GM10266 (cell line): ENCODE measurements at regions not wholly inside any gene's neighbourhood (a gene's known extent, or its start where the extent isn't known, plus 50 kb on each side); places are given as distances from the start of the nearest gene placed in this dataset.

Experiments used
- DNase-seq: peaks from one replicate; pipeline ENCODE4 v3.0.0; 2012; ENCODE audit errors: extremely low spot score
- CTCF ChIP-seq: IDR thresholded peaks from 2 replicates; pipeline ENCODE4 v1.5.1; 2012; ENCODE audit warnings: mild to moderate bottlenecking, low read depth; ENCODE audit not compliant: control insufficient read depth, insufficient read depth; ENCODE audit errors: missing control alignments

- TF ChIP-seq CTCF: no peak
- DNase-seq: no peak
These were observed 510.0 kb downstream of the NLGN4X start for GRCh38 chrX:5718651-5719050.

- DNase-seq: no peak
- TF ChIP-seq CTCF: no peak
These were observed 512.0 kb downstream of the NLGN4X start for GRCh38 chrX:5716666-5717065.

DNA sequence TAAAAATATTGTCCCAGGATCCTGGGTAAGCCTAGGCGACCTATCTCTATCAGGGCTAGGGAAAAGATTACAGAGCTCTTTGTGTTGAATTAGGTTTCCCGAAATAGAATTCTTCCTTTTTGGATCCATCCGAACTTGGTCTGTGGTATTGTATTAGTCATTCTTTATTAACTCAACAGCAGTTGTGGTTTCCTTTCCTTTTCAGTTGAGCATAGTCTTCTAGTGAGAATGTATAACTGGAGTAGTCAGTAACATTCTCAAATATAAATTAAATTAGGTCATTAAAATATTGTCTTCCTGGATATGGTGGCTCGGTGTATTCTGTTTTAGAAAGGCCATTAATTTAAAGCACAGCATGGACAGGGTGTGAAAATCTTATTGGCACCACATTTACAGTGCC is 520.4 kb downstream of the NLGN4X start:
- TF ChIP-seq CTCF: no peak
- DNase-seq: no peak

DNA sequence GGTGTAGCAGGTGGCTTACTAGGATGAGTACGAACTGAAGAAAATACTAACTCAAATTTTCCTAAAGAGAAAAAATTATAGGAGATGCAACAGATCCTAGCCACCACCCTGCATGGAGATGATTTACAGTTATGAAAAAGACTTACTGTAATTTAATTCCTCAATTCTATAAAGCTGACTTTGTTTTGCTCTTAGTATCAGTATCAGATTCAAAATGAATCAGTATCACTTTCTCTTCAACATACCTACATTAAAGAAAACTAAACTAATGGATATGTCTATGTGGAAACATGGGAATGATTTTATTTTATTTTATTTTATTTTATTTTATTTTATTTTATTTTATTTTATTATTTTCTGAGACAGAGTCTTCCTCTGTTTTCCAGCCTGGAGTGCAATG is 525.8 kb downstream of the NLGN4X start:
- no peak for DNase-seq
- no peak for TF ChIP-seq CTCF

DNA sequence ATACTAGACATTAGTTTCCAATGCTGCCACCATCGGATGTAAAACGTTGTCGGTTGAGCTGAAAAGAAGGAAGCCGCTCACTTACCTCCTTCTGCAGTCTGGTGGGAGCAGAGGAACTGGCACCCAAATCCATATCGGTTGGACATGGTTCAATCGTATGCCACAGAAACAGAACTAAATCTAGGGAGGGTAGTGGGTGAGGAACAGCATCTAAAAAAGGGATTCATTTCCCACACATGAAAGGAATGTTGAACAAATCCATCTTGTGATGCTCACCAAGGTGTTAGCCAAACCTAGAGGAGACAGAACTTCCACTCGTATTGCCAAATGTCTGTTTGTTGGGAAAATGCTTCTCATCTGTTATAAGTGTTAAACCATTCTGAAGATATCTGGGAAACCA is 532.7 kb downstream of the NLGN4X start:
- no peak for TF ChIP-seq CTCF
- DNase-seq: no peak

- TF ChIP-seq CTCF: no peak
- DNase-seq: no peak
These were observed 544.7 kb downstream of the NLGN4X start for GRCh38 chrX:5683996-5684395.

DNA sequence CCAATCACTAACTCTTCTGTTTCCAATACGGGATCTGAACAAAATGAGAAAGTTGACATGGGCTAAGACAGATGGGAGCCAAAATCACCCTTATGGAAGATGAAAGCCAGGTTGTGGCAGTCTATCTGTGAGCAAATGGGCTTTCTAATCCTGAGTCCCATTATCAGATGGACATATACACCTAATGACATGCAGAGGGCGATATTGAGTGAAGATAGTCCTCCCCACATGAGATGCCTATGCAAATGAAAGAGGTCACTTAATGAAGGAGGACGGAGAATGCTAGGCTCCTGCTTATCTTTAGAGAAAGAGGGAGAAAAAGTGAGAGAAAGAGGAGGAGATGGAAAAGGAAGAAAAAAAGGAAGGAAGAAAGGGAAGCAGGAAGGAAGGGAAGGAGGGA is 547.5 kb downstream of the NLGN4X start:
- DNase-seq: no peak
- TF ChIP-seq CTCF: no peak
